WTC11 (cell line): ENCODE measurements at regions not wholly inside any gene's neighbourhood (a gene's known extent, or its start where the extent isn't known, plus 50 kb on each side); places are given as distances from the start of the nearest gene placed in this dataset.

ENCODE experiments used
- ATAC-seq: fragments of 200-7000 bp; cut with Tn5 transposase; 2 replicates; pipeline ENCODE4 v1.10.0; 2021; ENCODE audit warnings: mild to moderate bottlenecking, moderate library complexity
- CTCF ChIA-PET: fragments of 300-600 bp; sonication (Branson Sonifier 250); formaldehyde crosslinking; loops from one replicate; lab custom pipeline; 2021; ENCODE audit warnings: antibody characterized with exemption; lab: Charles Lee
- POLR2A ChIA-PET: fragments of 350-600 bp; sonication (Branson Sonifier 250); formaldehyde crosslinking; loops from one replicate; lab custom pipeline; 2021; ENCODE audit warnings: antibody characterized with exemption; lab: Charles Lee
- DNase-seq: peaks from one replicate; pipeline ENCODE4 v3.0.0; 2021; ENCODE audit warnings: low spot score
- H3K27ac Mint-ChIP-seq: 2 replicates; pipeline ENCODE4 v1.8.0; 2021; ENCODE audit warnings: mixed read lengths
- H3K27me3 Mint-ChIP-seq: 2 replicates; pipeline ENCODE4 v1.8.0; 2021; ENCODE audit warnings: low read depth, mild to moderate bottlenecking, moderate library complexity, mixed read lengths
- H3K36me3 Mint-ChIP-seq: 2 replicates; pipeline ENCODE4 v1.8.0; 2021; ENCODE audit warnings: mixed read lengths
- H3K4me1 Mint-ChIP-seq: 2 replicates; pipeline ENCODE4 v1.8.0; 2022; ENCODE audit warnings: mixed read lengths
- H3K4me3 Mint-ChIP-seq: 2 replicates; pipeline ENCODE4 v1.8.0; 2021; ENCODE audit warnings: mild to moderate bottlenecking, moderate library complexity, mixed read lengths
- H3K9me3 Mint-ChIP-seq: 2 replicates; pipeline ENCODE4 v1.8.0; 2021; ENCODE audit warnings: mixed read lengths
- AFF4 ChIP-seq: sonication (generic); formaldehyde crosslinking; IDR thresholded peaks from 2 replicates; pipeline ENCODE4 v1.8.1; 2023; ENCODE audit warnings: mild to moderate bottlenecking, missing genetic modification reagents, borderline replicate concordance
- ARID4B ChIP-seq: sonication (generic); formaldehyde crosslinking; IDR thresholded peaks from 2 replicates; pipeline ENCODE4 v1.8.0; 2023; ENCODE audit warnings: missing genetic modification reagents, mild to moderate bottlenecking, borderline replicate concordance
- ATF2 ChIP-seq: sonication (generic); formaldehyde crosslinking; IDR thresholded peaks from 2 replicates; pipeline ENCODE4 v1.8.1; 2022; ENCODE audit warnings: low read depth, missing genetic modification reagents, borderline replicate concordance
- ATF3 ChIP-seq: sonication (generic); formaldehyde crosslinking; conservative IDR thresholded peaks from 2 replicates; pipeline ENCODE4 v1.8.1; 2022; ENCODE audit warnings: mild to moderate bottlenecking, missing genetic modification reagents
- E2F5 ChIP-seq: sonication (generic); formaldehyde crosslinking; IDR thresholded peaks from 2 replicates; pipeline ENCODE4 v1.8.1; 2022; ENCODE audit warnings: mild to moderate bottlenecking, moderate library complexity, missing genetic modification reagents
- ESRRA ChIP-seq: sonication (generic); formaldehyde crosslinking; IDR thresholded peaks from 2 replicates; pipeline ENCODE4 v1.8.1; 2022; ENCODE audit warnings: mild to moderate bottlenecking, missing genetic modification reagents, borderline replicate concordance
- FOXJ3 ChIP-seq: sonication (generic); formaldehyde crosslinking; IDR thresholded peaks from 2 replicates; pipeline ENCODE4 v1.9.0; 2021; ENCODE audit warnings: missing genetic modification reagents, mild to moderate bottlenecking, borderline replicate concordance
- HMGA2 ChIP-seq: fragments of 250-450 bp; sonication (Bioruptor Pico); IDR thresholded peaks from 2 replicates; pipeline ENCODE4 v1.4.0; 2021; ENCODE audit warnings: mild to moderate bottlenecking, moderate library complexity
- HMGXB4 ChIP-seq: sonication (generic); formaldehyde crosslinking; IDR thresholded peaks from 2 replicates; pipeline ENCODE4 v1.8.1; 2023; ENCODE audit warnings: mild to moderate bottlenecking, moderate library complexity, missing genetic modification reagents
- JAZF1 ChIP-seq: fragments of 250-450 bp; sonication (Bioruptor Pico); IDR thresholded peaks from 2 replicates; pipeline ENCODE4 v1.9.0; 2021; ENCODE audit warnings: moderate library complexity, mild to moderate bottlenecking, inconsistent platforms
- JUN ChIP-seq: sonication (generic); formaldehyde crosslinking; IDR thresholded peaks from 2 replicates; pipeline ENCODE4 v1.8.0; 2023; ENCODE audit warnings: mild to moderate bottlenecking, missing genetic modification reagents
- MLX ChIP-seq: sonication (generic); formaldehyde crosslinking; IDR thresholded peaks from 2 replicates; pipeline ENCODE4 v1.8.1; 2023; ENCODE audit warnings: mild to moderate bottlenecking, missing genetic modification reagents, moderate library complexity
- NFATC4 ChIP-seq: fragments of 250-450 bp; sonication (Bioruptor Pico); IDR thresholded peaks from 2 replicates; pipeline ENCODE4 v1.9.0; 2021; ENCODE audit warnings: mild to moderate bottlenecking
- NFE2L1 ChIP-seq: sonication (generic); formaldehyde crosslinking; IDR thresholded peaks from 2 replicates; pipeline ENCODE4 v1.8.1; 2023; ENCODE audit warnings: missing genetic modification reagents
- NR3C1 ChIP-seq: sonication (generic); formaldehyde crosslinking; conservative IDR thresholded peaks from 2 replicates; pipeline ENCODE4 v1.8.1; 2023; ENCODE audit warnings: low read depth, mild to moderate bottlenecking, missing genetic modification reagents
- PRDM15 ChIP-seq: sonication (generic); formaldehyde crosslinking; IDR thresholded peaks from 2 replicates; pipeline ENCODE4 v1.8.0; 2022; ENCODE audit warnings: missing genetic modification reagents
- RELA ChIP-seq: sonication (generic); formaldehyde crosslinking; IDR thresholded peaks from 2 replicates; pipeline ENCODE4 v1.8.1; 2022; ENCODE audit warnings: missing genetic modification reagents, mild to moderate bottlenecking, borderline replicate concordance
- SMAD3 ChIP-seq: sonication (generic); formaldehyde crosslinking; IDR thresholded peaks from 2 replicates; pipeline ENCODE4 v1.8.0; 2022; ENCODE audit warnings: missing genetic modification reagents, mild to moderate bottlenecking, borderline replicate concordance
- ZNF396 ChIP-seq: fragments of 250-450 bp; sonication (Bioruptor Pico); IDR thresholded peaks from 2 replicates; pipeline ENCODE4 v1.8.0; 2021; ENCODE audit warnings: mild to moderate bottlenecking, moderate library complexity, borderline replicate concordance

- H3K4me1 Mint-ChIP-seq: no peaks in the 10 kb centered on the region
- POLR2A ChIA-PET: no interaction called here
- ATAC-seq: no peak
- H3K36me3 Mint-ChIP-seq: peaks cover 19% of the 10 kb centered on the region
- H3K27ac Mint-ChIP-seq: no peak overlapping the region
- peaks cover under 1% of the 10 kb centered on the region; the same call in 1 of the 2 replicates for H3K27me3 Mint-ChIP-seq
- peaks cover 21% of the 10 kb centered on the region for H3K9me3 Mint-ChIP-seq
- H3K4me3 Mint-ChIP-seq: no peak overlapping the region
- no peak for DNase-seq
- CTCF ChIA-PET: no interaction called here
- TF ChIP-seq JUN (CRISPR knock-in tag) (no peak), E2F5 (CRISPR knock-in tag) (no peak), FOXJ3 (CRISPR knock-in tag) (no peak), RELA (CRISPR knock-in tag) (no peak), HMGXB4 (no peak), PRDM15 (no peak), NFATC4 (CRISPR knock-in tag) (no peak), AFF4 (CRISPR knock-in tag) (no peak), ESRRA (no peak), MLX (CRISPR knock-in tag) (no peak), SMAD3 (CRISPR knock-in tag) (no peak), NR3C1 (CRISPR knock-in tag) (no peak), ATF2 (CRISPR knock-in tag) (no peak), ATF3 (CRISPR knock-in tag) (no peak), ZNF396 (no peak), HMGA2 (CRISPR knock-in tag) (no peak), JAZF1 (no peak), NFE2L1 (CRISPR knock-in tag) (no peak), ARID4B (CRISPR knock-in tag) (no peak)
- TF ChIP-seq, all 79 proteins: peak for 0
Measured at GRCh38 chr3:191543018-191543417, 82.1 kb downstream of the PYDC2 start.
